ENCODE measurements at regions not wholly inside any gene's neighbourhood (a gene's known extent, or its start where the extent isn't known, plus 50 kb on each side); places are given as distances from the start of the nearest gene placed in this dataset.

GRCh38 chr6:27562027-27562410 lies 89.1 kb upstream of the ZNF184 start:
- TF ChIP-seq CTCF (conservative IDR thresholded peaks at IDR 0.05) (no peak), ZFX (IDR thresholded peaks at IDR 0.05) (no peak)
